Testis (tissue), 2 donors: ENCODE measurements at regions not wholly inside any gene's neighbourhood (a gene's known extent, or its start where the extent isn't known, plus 50 kb on each side); places are given as distances from the start of the nearest gene placed in this dataset.

ENCODE experiments used
- DNase-seq: peaks from one replicate; pipeline ENCODE4 v3.0.0-alpha.2; 2019
- H3K27ac ChIP-seq, 2 donors: fragments of 200-600 bp; sonication (generic); one replicate each; pipeline ENCODE4 v1.5.1; 2019
- H3K27me3 ChIP-seq: fragments of 200-600 bp; sonication (generic); one replicate; pipeline ENCODE4 v1.5.1; 2019
- H3K36me3 ChIP-seq: fragments of 200-600 bp; sonication (generic); one replicate; pipeline ENCODE4 v1.5.1; 2017; ENCODE audit warnings: low read depth; ENCODE audit errors: missing control alignments
- H3K4me1 ChIP-seq: fragments of 200-600 bp; sonication (generic); one replicate; pipeline ENCODE4 v1.5.1; 2019
- H3K4me3 ChIP-seq, 2 donors: fragments of 200-600 bp; sonication (generic); one replicate each; pipeline ENCODE4 v1.5.1; 2017 to 2019
- H3K9me3 ChIP-seq: fragments of 200-600 bp; sonication (generic); one replicate; pipeline ENCODE4 v1.5.1; 2017
- POLR2A ChIP-seq: fragments of 450-650 bp; IDR thresholded peaks from one replicate; pipeline ENCODE4 v1.6.1; 2017; ENCODE audit warnings: antibody characterized with exemption, mild to moderate bottlenecking, moderate library complexity
- WGBS, 2 donors: methylation state at CpG; one replicate each; pipeline ENCODE4 v1.1.5; 2018; 5-methylcytosine and 5-hydroxymethylcytosine counted together
- intact Hi-C: fragments of 100-400 bp; cut with DNase I; formaldehyde crosslinking; loops from one replicate; pipeline ENCODE4 v1.15.1; 2023; ENCODE audit warnings: low total_unique reads
- TF ChIP-seq, protein P1 (sequence below), 3 experiments: fragments of 450-650 bp in 2 of 3; fragments of 200-600 bp in 1 of 3; sonication (generic) in 1 of 3; IDR thresholded peaks; one replicate each; pipeline ENCODE4 v1.5.1; 2016 to 2019; ENCODE audit warnings: antibody characterized with exemption in 3 of 3, mild to moderate bottlenecking in 2 of 3, moderate library complexity in 1 of 3

GRCh38 chr1:227401562-227402342 lies 83.5 kb upstream of the CDC42BPA start:
- TF ChIP-seq, protein P1, sequence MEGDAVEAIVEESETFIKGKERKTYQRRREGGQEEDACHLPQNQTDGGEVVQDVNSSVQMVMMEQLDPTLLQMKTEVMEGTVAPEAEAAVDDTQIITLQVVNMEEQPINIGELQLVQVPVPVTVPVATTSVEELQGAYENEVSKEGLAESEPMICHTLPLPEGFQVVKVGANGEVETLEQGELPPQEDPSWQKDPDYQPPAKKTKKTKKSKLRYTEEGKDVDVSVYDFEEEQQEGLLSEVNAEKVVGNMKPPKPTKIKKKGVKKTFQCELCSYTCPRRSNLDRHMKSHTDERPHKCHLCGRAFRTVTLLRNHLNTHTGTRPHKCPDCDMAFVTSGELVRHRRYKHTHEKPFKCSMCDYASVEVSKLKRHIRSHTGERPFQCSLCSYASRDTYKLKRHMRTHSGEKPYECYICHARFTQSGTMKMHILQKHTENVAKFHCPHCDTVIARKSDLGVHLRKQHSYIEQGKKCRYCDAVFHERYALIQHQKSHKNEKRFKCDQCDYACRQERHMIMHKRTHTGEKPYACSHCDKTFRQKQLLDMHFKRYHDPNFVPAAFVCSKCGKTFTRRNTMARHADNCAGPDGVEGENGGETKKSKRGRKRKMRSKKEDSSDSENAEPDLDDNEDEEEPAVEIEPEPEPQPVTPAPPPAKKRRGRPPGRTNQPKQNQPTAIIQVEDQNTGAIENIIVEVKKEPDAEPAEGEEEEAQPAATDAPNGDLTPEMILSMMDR (IDR thresholded peaks at IDR 0.05): no peak
- TF ChIP-seq POLR2A: no peak
- no peak overlapping the region for H3K27ac ChIP-seq
- no peaks in the 10 kb centered on the region for H3K36me3 ChIP-seq
- H3K4me3 ChIP-seq: no peak overlapping the region
- no peaks in the 10 kb centered on the region for H3K27me3 ChIP-seq
- intact Hi-C loops: no loop called here
- WGBS, 2 donors: 94% methylated on average over 10 of the region's 10 CpGs
- no peaks in the 10 kb centered on the region for H3K4me1 ChIP-seq
- H3K9me3 ChIP-seq: no peaks in the 10 kb centered on the region
- no peak for DNase-seq

DNA sequence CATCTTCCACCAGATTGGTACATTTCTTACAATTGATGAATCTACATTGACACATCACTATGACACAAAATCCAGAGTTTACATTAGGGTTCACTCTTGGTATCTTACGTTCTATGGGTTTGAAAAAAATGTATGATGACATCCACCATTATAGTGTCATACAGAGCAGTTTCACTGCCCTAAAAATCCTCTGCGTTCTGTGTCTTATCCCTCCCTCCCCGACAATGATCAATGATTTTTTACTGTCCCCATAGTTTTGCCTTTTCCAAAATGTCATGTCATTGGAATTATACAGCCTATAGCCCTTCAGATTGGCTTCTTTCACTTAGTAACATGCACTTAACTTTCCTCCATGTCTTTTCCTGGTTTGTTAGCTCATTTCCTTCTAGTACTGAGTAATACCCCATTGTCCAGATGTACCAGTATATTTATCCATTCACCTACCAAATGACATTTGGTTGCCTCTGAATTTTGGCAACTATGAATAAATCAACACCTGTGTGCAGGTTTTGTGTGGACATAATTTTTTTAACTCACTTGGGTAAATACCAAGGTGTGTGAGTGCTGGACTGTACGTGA lies 80.9 kb upstream of the CDC42BPA start:
- Histone ChIP-seq H3K4me3 (no peak overlapping the region), H3K27ac (no peak overlapping the region), H3K36me3 (no peaks in the 10 kb centered on the region), H3K9me3 (no peaks in the 10 kb centered on the region), H3K27me3 (no peaks in the 10 kb centered on the region), H3K4me1 (no peaks in the 10 kb centered on the region)
- TF ChIP-seq, protein P1 (IDR thresholded peaks at IDR 0.05): no peak
- TF ChIP-seq POLR2A: no peak
- intact Hi-C loops: no loop called here
- 86 to 92% methylated on average over 4 of the region's 4 CpGs for WGBS, 2 donors
- no peak for DNase-seq

DNA sequence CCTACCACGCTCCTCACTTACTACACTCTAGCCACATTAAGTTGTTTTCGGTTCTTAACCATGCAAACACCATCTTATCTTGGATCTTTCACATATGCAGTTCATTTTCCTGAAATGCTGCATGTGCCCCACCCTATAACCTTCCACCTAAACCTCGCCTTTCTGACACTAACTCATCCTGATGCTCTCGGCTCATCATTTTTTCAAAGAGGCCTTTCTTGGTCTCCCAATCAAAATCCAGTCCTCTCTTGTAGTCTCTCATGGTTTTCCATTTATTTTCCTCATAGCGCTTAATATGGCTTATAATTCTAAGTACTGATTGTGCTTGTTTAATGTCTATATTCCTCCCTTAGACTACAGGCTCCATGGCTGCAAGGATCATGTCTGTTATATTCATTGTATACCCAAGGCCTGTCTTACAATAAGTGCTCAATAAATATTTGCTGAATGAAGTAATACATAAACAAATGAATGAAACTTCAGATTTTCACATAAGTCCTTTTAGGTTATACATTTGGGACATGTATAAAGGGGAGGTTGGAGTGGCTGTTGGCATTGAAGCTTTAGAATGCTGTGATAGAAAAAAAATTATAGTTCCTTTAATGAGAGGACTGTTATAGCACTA lies 79.2 kb upstream of the CDC42BPA start:
- H3K27me3 ChIP-seq: no peaks in the 10 kb centered on the region
- no peak for DNase-seq
- no peak overlapping the region for H3K4me3 ChIP-seq
- H3K27ac ChIP-seq: no peak overlapping the region
- no peaks in the 10 kb centered on the region for H3K4me1 ChIP-seq
- intact Hi-C loops: no loop called here
- 89 to 94% methylated on average over 5 of the region's 5 CpGs for WGBS, 2 donors
- TF ChIP-seq POLR2A: no peak
- TF ChIP-seq, protein P1 (IDR thresholded peaks at IDR 0.05): no peak
- H3K9me3 ChIP-seq: no peaks in the 10 kb centered on the region
- no peaks in the 10 kb centered on the region for H3K36me3 ChIP-seq

GRCh38 chr1:227396539-227397353 lies 78.5 kb upstream of the CDC42BPA start:
- H3K4me3 ChIP-seq: no peak overlapping the region
- intact Hi-C loops: no loop called here
- TF ChIP-seq POLR2A: no peak
- TF ChIP-seq, protein P1 (IDR thresholded peaks at IDR 0.05): no peak
- no peaks in the 10 kb centered on the region for H3K9me3 ChIP-seq
- no peak for DNase-seq
- no peaks in the 10 kb centered on the region for H3K27me3 ChIP-seq
- 79 to 87% methylated on average over 8 of the region's 8 CpGs for WGBS, 2 donors
- no peaks in the 10 kb centered on the region for H3K36me3 ChIP-seq
- H3K27ac ChIP-seq: no peak overlapping the region
- H3K4me1 ChIP-seq: no peaks in the 10 kb centered on the region
